ENCODE measurements at regions not wholly inside any gene's neighbourhood (a gene's known extent, or its start where the extent isn't known, plus 50 kb on each side); places are given as distances from the start of the nearest gene placed in this dataset.

DNA sequence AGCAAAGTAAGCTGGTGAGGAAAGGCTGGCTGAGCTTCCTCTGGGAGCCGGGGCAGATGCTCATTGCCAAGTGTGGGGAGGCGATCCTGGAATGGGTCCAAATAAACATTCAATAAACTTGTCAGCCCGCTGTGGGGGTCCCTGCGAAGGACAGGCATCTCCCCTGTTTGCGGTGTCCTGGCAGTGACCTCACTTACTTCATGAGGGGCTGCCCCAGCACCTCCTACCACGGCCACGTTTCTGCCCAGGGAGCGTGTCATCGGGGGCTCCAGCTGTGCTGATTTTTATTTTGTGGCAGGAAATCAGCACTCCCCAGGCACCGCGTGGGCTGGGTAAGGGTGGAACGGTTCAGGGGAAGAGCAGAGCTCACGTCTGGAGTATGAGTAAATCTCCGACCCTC lies 493.9 kb upstream of the B3GAT1 start:
- peak; percentile 66 for DNase-seq

DNA sequence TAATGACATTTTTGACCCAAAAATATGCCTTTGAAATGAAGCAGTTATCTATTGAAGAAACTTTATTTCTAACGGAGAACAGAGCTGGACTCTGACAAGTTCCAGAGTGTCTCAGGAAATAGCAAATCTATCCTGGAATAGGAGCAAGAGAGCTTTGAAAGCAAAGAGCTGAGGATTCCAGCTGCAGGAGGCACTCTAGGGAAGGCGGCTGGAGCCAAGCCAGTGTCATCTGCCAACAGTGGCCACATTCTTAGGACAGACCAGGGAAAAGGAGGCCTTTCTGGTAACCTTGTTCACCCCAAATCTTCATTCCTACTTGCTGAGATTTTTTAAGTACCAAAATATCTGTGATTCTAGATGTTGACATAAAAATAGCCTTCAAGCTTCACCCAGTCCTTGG lies 493.5 kb upstream of the B3GAT1 start:
- DNase-seq = peak; percentile 66

- DNase-seq = no peak
Observed at GRCh38 chr11:134904103-134904790, 492.2 kb upstream of the B3GAT1 start.

DNA sequence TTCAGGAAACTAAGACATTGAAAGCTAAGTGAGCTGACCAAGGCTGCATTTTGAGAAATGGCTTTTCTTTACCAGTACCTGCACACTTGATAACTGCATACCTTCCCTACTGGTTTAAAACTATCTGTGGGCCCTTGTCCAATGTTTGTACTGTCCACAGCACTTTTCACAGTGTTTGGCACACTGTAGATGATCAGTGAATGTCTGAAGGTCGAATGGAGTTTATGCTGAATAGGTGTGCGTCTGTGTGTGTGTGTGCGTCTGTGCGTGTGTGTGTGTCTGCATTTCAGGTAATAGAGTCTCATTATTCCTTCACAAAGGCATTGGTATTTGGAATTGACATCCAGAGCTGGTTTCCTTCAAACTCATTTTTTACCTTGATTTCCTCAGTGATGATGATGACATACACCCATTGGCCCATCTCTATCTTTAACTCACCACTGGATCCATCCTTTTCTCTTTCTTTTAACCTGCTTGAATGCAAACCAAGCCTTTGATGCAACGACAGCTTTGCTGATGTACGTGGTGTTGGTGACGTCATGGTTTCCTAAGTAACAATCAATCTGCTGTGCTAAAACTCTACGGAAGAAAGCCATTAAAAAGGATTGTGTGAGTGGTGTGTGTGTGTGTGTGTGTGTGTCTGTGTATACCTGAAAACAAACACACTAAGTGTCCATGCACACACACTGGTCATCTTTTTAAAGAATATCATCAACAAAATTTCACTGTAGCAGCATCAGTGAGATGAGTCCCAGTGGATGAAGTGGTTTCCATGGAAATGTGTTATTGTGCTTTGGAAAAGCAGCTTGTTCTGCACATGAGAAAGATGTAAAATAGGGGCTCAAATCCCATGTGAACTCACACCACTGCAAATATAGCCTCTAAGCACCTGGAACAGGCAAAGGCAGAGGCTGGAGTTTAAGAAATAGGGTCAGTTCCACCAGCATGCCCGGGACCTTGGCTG lies 490.2 kb upstream of the B3GAT1 start:
- no peak for DNase-seq

DNA sequence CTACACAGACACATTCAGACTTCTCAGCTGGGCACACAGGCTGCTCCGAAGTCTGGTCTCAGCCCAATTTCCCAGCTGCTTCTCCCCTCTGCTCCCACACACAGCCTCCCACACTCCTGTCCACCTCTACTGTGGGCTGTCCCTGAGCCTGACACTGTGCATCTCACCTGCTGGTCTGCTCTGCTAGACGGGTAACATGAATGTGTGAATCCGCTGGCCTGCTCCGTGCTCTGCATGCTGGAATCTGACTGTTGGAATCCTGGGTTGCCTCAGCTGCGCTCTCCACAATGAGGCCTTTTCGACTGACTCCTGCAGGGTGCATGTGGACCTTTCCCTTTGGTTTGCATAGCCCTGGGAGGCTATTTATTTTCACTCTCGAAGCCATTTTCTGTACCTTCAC lies 489.5 kb upstream of the B3GAT1 start:
- no peak for DNase-seq

DNA sequence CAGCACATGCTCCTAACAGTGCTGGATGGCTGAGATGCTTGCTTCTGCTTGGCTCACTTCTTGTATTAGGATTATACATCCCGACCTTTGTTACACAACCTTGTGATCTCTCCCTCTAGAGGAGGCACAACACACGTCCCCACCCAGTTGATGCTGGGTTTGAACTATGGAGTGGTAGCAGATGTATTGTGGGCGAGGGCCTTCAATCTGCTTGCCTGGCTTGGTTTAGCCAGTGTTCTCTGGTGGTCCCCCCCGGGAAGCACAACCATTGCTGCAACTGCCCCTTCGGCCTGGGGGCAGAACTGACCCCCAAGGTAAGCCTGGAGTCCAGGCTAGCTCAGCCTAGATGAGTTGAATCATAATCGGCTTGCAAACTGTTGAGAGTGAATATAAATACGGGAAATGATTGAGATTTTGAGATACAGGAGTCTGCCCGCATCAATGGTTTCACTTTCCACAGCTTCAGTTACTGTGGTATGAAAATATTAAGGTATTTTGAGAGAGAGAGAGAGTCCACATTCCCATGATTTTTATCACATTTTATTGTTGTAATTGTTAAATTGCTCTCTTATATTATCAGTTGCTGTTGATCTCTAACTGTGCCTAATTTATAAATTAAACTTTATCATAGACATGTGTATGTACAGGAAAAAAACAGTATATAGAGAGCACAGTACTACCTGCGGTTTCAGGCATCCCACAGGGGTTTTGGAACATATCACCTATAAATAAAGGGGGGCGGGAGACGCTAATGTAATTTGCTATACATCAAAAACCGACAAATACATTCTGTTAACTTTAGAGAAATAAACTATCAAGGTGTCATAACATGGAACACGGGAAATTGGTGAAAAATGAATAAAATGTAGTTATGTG lies 482.0 kb upstream of the B3GAT1 start:
- DNase-seq = no peak

GRCh38 chr11:134890446-134890845 lies 478.4 kb upstream of the B3GAT1 start:
- DNase-seq = no peak

GRCh38 chr11:134889832-134890231 lies 477.8 kb upstream of the B3GAT1 start:
- DNase-seq = no peak

- DNase-seq = no peak
Observed at GRCh38 chr11:134888821-134889220, 476.8 kb upstream of the B3GAT1 start.

- no peak for DNase-seq
Observed at GRCh38 chr11:134887896-134888295, 475.9 kb upstream of the B3GAT1 start.

DNA sequence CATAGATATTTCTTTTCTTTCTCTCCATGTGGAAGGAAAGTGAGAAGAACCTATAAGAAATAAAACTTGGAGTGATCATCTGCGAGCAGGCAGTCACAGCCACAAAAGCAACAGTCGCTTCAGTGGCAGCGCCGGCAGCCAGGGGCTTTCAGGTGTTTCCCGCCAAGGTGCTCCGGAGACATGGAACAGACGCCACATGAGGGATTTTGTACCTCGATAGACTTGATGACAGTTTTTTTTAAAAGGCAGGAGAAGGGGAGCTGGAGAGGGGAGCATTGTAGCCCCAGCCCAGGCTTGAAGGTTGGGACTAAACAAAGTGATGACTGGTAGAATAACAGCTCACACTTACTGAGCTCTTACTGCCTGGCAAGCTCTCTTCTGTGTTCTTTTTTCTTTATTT lies 471.4 kb upstream of the B3GAT1 start:
- no peak for DNase-seq

DNA sequence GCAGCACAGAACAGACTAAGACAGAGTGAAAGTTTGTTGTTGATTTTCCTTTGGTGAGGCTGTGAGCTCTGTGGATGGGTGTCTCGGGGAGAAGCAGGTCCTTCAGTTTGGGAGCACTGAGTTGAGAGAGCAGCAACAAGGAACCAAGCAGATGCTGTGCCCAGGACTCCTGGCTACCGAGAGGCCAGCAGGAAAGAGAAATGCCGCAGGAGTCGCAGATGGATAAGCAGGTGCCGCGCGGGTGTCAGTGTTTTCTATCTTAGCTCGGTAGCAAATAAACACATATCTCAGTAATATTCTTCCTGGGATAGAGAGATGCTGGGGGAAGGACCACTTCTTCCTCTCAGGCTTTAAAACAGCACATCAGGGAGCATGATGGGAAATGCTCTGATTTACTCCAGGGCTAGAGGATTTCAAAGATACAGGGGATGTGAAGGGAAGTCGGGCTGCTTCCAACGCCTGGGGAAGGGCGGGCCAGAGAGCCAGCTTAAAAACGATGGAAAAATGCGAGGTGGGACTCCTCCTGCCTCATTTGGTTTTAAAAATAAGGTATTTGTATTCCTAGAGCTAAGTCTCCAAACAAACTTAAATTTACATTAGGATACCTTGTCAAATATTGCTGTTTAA lies 470.7 kb upstream of the B3GAT1 start:
- DNase-seq = no peak

- DNase-seq = no peak
Observed at GRCh38 chr11:134882141-134882540, 470.1 kb upstream of the B3GAT1 start.

- DNase-seq = no peak
Observed at GRCh38 chr11:134880788-134881187, 468.7 kb upstream of the B3GAT1 start.

DNA sequence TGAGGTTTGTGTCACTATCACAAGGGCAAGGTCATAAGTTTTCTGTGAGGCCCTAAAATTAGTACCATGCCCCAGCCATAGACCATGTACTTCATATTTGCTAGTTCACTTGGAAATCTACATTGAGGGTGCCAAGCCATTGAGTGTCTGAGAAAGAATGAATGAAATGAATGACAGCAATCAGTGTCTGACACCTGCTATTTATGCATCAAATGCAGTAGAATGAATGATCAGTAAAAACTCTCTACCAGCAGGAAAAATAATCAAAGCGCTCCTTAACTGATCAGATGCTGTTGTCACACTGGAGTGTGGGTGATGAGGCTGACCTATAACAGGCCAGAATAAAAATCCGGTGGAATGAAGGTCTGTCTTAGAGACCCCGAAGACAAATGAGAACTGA lies 467.9 kb upstream of the B3GAT1 start:
- no peak for DNase-seq

DNA sequence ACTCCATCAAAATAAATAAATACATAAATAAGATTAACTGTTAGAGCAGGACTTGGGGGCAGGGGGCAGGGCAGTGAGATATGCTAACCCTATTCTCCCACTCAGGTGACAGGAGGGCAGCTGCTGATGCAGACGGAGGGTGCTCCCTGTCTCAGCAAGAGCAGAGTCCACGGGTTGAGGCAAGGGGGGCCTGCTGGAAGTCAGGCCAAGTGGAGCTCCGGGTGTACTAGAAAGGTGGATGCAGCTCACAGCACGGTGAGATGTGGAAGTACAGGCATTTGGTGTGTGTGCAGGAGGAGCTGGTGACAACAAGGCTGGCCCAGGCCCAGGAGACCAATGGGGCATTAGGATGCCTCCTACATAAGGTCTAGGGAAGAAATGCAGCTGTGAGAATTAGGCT lies 467.3 kb upstream of the B3GAT1 start:
- DNase-seq = no peak

DNA sequence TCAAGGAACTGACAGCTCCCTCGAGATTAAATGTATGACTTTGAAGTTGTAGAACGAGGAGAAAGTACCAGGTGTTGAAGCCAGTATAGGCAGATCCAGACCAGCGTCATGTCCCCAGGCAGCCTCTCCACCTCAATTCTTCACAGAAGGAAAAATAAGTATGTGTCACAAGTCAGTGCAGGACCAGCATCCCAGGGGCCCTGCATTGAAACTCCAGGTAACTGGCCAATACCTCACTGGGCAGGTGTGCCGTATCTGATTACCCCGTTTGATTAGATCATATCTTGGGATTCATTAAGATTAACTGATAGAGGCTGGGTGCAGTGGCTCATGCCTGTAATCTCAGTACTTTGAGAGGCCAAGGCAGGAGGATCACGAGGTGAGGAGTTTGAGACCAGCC lies 466.7 kb upstream of the B3GAT1 start:
- DNase-seq = no peak

GRCh38 chr11:134876226-134876625 lies 464.2 kb upstream of the B3GAT1 start:
- DNase-seq = no peak

DNA sequence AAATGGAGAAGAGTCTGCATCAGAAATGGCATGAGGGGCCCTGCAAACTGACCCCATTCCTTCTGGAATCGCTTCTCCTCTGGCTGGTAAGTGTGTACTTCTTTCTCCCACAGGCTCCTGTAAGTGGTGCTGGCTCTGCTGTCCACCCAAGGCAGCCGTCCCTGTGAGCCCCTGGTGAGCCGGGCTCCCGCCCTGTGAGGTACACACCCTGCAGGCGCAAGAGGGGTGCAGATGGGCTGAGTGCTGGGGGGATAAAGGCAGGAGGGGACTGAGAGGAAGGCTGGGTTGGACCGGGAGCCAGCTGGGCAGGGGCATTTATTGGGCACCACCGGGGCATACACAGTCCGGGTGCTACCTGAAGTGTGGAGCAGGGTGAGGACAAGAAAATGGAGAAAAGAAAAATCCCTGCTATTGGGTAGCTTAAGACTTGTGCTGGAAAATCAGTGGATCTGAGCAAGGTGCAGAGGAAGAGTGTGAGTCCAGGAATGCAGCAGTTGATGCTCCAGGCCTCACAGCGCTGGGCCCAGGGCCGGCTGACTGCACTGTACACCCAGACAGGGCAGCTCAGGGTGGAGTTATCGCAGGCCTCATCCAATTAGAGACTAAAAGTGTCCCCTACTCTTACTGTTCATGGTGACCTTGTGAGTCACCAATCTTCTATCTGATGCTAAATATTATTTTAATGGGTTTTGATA lies 455.1 kb upstream of the B3GAT1 start:
- no peak for DNase-seq

GRCh38 chr11:134866215-134866614 lies 454.2 kb upstream of the B3GAT1 start:
- DNase-seq = no peak

- no peak for DNase-seq
Observed at GRCh38 chr11:134864968-134865305, 452.9 kb upstream of the B3GAT1 start.

DNA sequence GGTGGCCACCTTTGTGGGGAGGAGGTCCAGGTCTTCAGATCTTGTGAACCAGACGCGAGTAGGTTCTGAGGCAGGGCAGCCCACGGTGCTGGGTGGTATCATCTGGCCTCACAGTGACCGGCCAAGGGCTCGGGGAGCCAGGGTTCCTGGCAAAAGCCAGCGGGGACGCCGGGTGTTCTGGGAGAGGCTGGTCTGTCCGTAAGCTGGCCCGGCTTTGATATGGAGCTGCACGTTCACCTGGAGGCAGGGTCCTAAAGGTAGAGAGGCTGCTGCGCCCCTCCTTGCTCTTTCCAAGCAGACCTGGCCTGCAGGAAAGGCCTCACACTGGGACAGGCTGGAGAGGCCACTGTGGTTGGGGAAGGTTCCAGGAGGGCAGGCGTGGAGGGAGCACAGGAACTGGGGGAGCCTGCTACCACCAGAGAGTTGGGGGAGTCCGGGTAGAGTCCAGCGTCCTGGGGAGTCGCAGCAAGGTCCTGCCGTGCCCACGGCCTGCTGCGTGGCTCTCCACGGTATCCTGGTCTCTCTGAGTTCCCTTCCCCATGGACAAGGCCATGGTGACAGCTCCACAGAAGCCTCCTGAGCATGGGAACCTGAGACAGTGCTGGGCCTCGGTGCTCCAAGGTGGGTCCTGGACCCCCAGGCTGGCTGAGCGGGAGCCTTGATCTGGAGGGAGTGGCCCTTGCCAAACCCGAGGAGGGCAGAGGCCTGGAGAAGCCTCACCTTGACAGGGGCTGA lies 452.4 kb upstream of the B3GAT1 start:
- DNase-seq = no peak
